ENCODE measurements at regions not wholly inside any gene's neighbourhood (a gene's known extent, or its start where the extent isn't known, plus 50 kb on each side); places are given as distances from the start of the nearest gene placed in this dataset.

- TF ChIP-seq CTCF (IDR thresholded peaks at IDR 0.05; ENCODE audit: insufficient read depth, low read length, poor library complexity, severe bottlenecking) (no peak), EZH2phosphoT487 (conservative IDR thresholded peaks at IDR 0.05; ENCODE audit: low read length) (no peak)
Measured at GRCh38 chr3:86785386-86785785, 205.6 kb downstream of the VGLL3 start.
